GM12878 (cell line): ENCODE measurements at regions not wholly inside any gene's neighbourhood (a gene's known extent, or its start where the extent isn't known, plus 50 kb on each side); places are given as distances from the start of the nearest gene placed in this dataset.

Experiments
- ATAC-seq: fragments of 200-7000 bp; cut with Tn5 transposase; 3 replicates; pipeline ENCODE4 v1.9.1; 2020; ENCODE audit warnings: mild to moderate bottlenecking, moderate library complexity
- BruUV-seq: library from RNA; stranded (reverse); fragments of 400-500 nt; replicated peaks from 2 replicates; lab custom pipeline; 2021; lab: Mats Ljungman, UMichigan
- CTCF ChIA-PET: fragments of 300-600 bp; sonication (Branson Sonifier 250); formaldehyde crosslinking; extraction: SDS; loops from one replicate; lab custom pipeline; 2021; ENCODE audit warnings: inconsistent platforms; lab: Yijun Ruan, JAX
- POLR2A ChIA-PET: fragments of 350-600 bp; formaldehyde crosslinking; extraction: SDS; loops from one replicate; lab custom pipeline; 2021; ENCODE audit warnings: inconsistent platforms; lab: Charles Lee
- RAD21 ChIA-PET: fragments of 300-600 bp; sonication (Branson Sonifier 250); formaldehyde crosslinking; loops from one replicate; lab custom pipeline; 2023; ENCODE audit warnings: antibody characterized with exemption; ENCODE audit not compliant: unreplicated experiment; lab: Charles Lee
- SMC1A ChIA-PET: fragments of 300-600 bp; sonication (Branson Sonifier 250); formaldehyde crosslinking; loops from one replicate; lab custom pipeline; 2023; ENCODE audit not compliant: unreplicated experiment, uncharacterized antibody; lab: Charles Lee
- DNase-seq: peaks from one replicate; pipeline ENCODE4 v3.0.0-alpha.2; 2011; ENCODE audit warnings: low read depth, low spot score
- FAIRE-seq: peaks from 3 replicates; lab custom pipeline; 2011; peaks lifted over from hg19 to GRCh38; lab: Jason Lieb, UNC
- H2AFZ ChIP-seq: 2 replicates; pipeline ENCODE4 v1.6.0; 2011; ENCODE audit warnings: low read depth, low read length, control low read depth; ENCODE audit not compliant: control insufficient read depth
- H3K27ac ChIP-seq: 2 replicates; pipeline ENCODE4 v1.5.1; 2011; ENCODE audit warnings: control low read depth; ENCODE audit not compliant: control insufficient read depth, insufficient read depth
- H3K27me3 ChIP-seq, 2 experiments: replicated peaks in 1 of 2; 2 replicates each; pipeline versions ENCODE4 v1.6.0 to v1.6.1; 2011; ENCODE audit warnings: low read length in 1 of 2; ENCODE audit not compliant: control insufficient read depth in 2 of 2, insufficient read depth in 2 of 2
- H3K36me3 ChIP-seq, 2 experiments: 2 replicates each; pipeline ENCODE4 v1.5.1; 2011; ENCODE audit warnings: low read length in 1 of 2; ENCODE audit not compliant: control insufficient read depth in 2 of 2, insufficient read depth in 2 of 2
- H3K4me1 ChIP-seq: 2 replicates; pipeline ENCODE4 v1.6.1; 2011; ENCODE audit warnings: mild to moderate bottlenecking, low read length, moderate library complexity, mixed read lengths; ENCODE audit not compliant: control insufficient read depth, insufficient read depth
- H3K4me2 ChIP-seq: 2 replicates; pipeline ENCODE4 v1.6.0; 2011; ENCODE audit warnings: control low read depth; ENCODE audit not compliant: control insufficient read depth, insufficient read depth
- H3K4me3 ChIP-seq: fragments of 200-600 bp; sonication (generic); 2 replicates; pipeline ENCODE4 v1.5.1; 2016
- H3K79me2 ChIP-seq: 2 replicates; pipeline ENCODE4 v1.6.0; 2011; ENCODE audit warnings: low read length; ENCODE audit not compliant: control insufficient read depth, insufficient read depth
- H3K9ac ChIP-seq: 2 replicates; pipeline ENCODE4 v1.8.0; 2011; ENCODE audit warnings: low read length, control low read depth, mixed read lengths; ENCODE audit not compliant: control insufficient read depth, insufficient read depth
- H3K9me3 ChIP-seq: replicated peaks from 3 replicates; pipeline ENCODE4 v1.5.1; 2011; ENCODE audit warnings: mild to moderate bottlenecking, low read length; ENCODE audit not compliant: control insufficient read depth, insufficient read depth
- H4K20me1 ChIP-seq: 2 replicates; pipeline ENCODE4 v1.6.0; 2011; ENCODE audit not compliant: control insufficient read depth, insufficient read depth
- BHLHE40 ChIP-seq, 2 experiments: fragments of 450-650 bp in 1 of 2; IDR thresholded peaks; 2 replicates each; pipeline ENCODE4 v1.6.1; 2011 to 2017; ENCODE audit warnings: low read depth in 2 of 2, borderline replicate concordance in 1 of 2, improper control_type of control experiment in 1 of 2, low read length in 1 of 2, mild to moderate bottlenecking in 1 of 2
- BMI1 ChIP-seq: fragments of 450-650 bp; IDR thresholded peaks from 2 replicates; pipeline ENCODE4 v1.6.1; 2016; ENCODE audit warnings: mild to moderate bottlenecking, moderate library complexity, borderline replicate concordance
- CEBPB ChIP-seq, 2 experiments: fragments of 150-350 bp in 1 of 2; IDR thresholded peaks; 2 replicates each; pipeline ENCODE4 v1.6.1; 2012 to 2014; ENCODE audit warnings: low read depth in 2 of 2, low read length in 2 of 2, borderline replicate concordance in 1 of 2, inconsistent platforms in 1 of 2
- GABPA ChIP-seq: IDR thresholded peaks from 2 replicates; pipeline ENCODE4 v1.6.1; 2014; ENCODE audit warnings: antibody characterized with exemption, low read depth, mild to moderate bottlenecking, inconsistent platforms
- HSF1 ChIP-seq: fragments of 150-350 bp; IDR thresholded peaks from 2 replicates; pipeline ENCODE4 v1.6.1; 2014; ENCODE audit warnings: mild to moderate bottlenecking, low read depth, low read length
- NBN ChIP-seq: fragments of 450-650 bp; IDR thresholded peaks from 2 replicates; pipeline ENCODE4 v1.6.1; 2016
- NFYB ChIP-seq: IDR thresholded peaks from 2 replicates; pipeline ENCODE4 v1.6.1; 2011; ENCODE audit warnings: low read depth, mild to moderate bottlenecking, low read length, improper control_type of control experiment, moderate library complexity; ENCODE audit not compliant: insufficient read depth
- POLR2A ChIP-seq: IDR thresholded peaks from 2 replicates; pipeline ENCODE4 v1.6.1; 2011; ENCODE audit warnings: low read depth, mild to moderate bottlenecking, low read length
- RAD21 ChIP-seq: IDR thresholded peaks from 2 replicates; pipeline ENCODE4 v1.6.1; 2011; ENCODE audit warnings: mild to moderate bottlenecking, low read depth, low read length, moderate library complexity; ENCODE audit not compliant: insufficient read depth
- SIN3A ChIP-seq: IDR thresholded peaks from 2 replicates; pipeline ENCODE4 v1.6.1; 2012; ENCODE audit warnings: low read depth, low read length, improper control_type of control experiment
- TCF7 ChIP-seq: IDR thresholded peaks from 2 replicates; pipeline ENCODE4 v1.6.1; 2014; ENCODE audit warnings: antibody characterized with exemption, borderline replicate concordance
- ZNF207 ChIP-seq: fragments of 450-650 bp; IDR thresholded peaks from 2 replicates; pipeline ENCODE4 v1.6.1; 2014; ENCODE audit warnings: antibody characterized with exemption, mild to moderate bottlenecking, borderline replicate concordance
- ZNF622 ChIP-seq: fragments of 450-650 bp; IDR thresholded peaks from 2 replicates; pipeline ENCODE4 v1.6.1; 2017; ENCODE audit warnings: mild to moderate bottlenecking, inconsistent platforms
- ZNF687 ChIP-seq: fragments of 450-650 bp; IDR thresholded peaks from 2 replicates; pipeline ENCODE4 v1.6.1; 2017; ENCODE audit warnings: mild to moderate bottlenecking, moderate library complexity
- WGBS: methylation state at CpG from one replicate; pipeline ENCODE4 v1.1.6; 2016; ENCODE audit warnings: low lambda C conversion rate; ENCODE audit not compliant: insufficient replicate concordance, insufficient coverage; ENCODE audit errors: missing lambda C conversion rate; 5-methylcytosine and 5-hydroxymethylcytosine counted together
- in situ Hi-C: fragments of 300-500 bp; cut with MboI; formaldehyde crosslinking; loops from 9 replicates; pipeline ENCODE4 v1.14.3; 2018; ENCODE audit warnings: mixed read lengths
- intact Hi-C: fragments of 100-400 bp; cut with micrococcal nuclease; formaldehyde crosslinking; loops from one replicate; pipeline ENCODE4 v1.14.2; 2022; ENCODE audit not compliant: unreplicated experiment

GRCh38 chr3:181567311-181568075, 144.2 kb upstream of the SOX2 start:
- FAIRE-seq (no peak), DNase-seq (no peak), ATAC-seq (no peak)
- WGBS, result 29% methylated on average over 6 of the region's 6 CpGs
- in situ Hi-C loops (no loop called here), intact Hi-C loops (no loop called here)
- ChIA-PET RAD21 (no interaction called here), CTCF (no interaction called here), POLR2A (no interaction called here), SMC1A (no interaction called here)
- Histone ChIP-seq H3K4me1 (no peaks in the 10 kb centered on the region), H4K20me1 (no peaks in the 10 kb centered on the region), H2AFZ (no peak overlapping the region), H3K27me3 (no peaks in the 10 kb centered on the region), H3K4me3 (no peak overlapping the region), H3K9me3 (no peaks in the 10 kb centered on the region), H3K9ac (no peak overlapping the region), H3K79me2 (no peaks in the 10 kb centered on the region), H3K4me2 (no peak overlapping the region), H3K27ac (no peak overlapping the region), H3K36me3 (no peaks in the 10 kb centered on the region)
- TF ChIP-seq BMI1, result no peak
- no peak for TF ChIP-seq ZNF687
- no peak for TF ChIP-seq ZNF622
- TF ChIP-seq BHLHE40 (IDR thresholded peaks at IDR 0.05; ENCODE audit: borderline replicate concordance in 1 of 2, low read depth in 2 of 2, low read length in 1 of 2), result no peak
- TF ChIP-seq NFYB, result no peak
- no peak for TF ChIP-seq CEBPB (IDR thresholded peaks at IDR 0.05; ENCODE audit: borderline replicate concordance in 1 of 2, low read depth in 2 of 2, low read length in 2 of 2)
- TF ChIP-seq HSF1, result no peak
- TF ChIP-seq POLR2A, result no peak
- no peak for TF ChIP-seq NBN
- no peak for TF ChIP-seq ZNF207
- TF ChIP-seq GABPA, result no peak
- no peak for TF ChIP-seq SIN3A
- TF ChIP-seq TCF7, result no peak
- no peak for TF ChIP-seq RAD21
- no TSS peak for BruUV-seq
